ENCODE measurements at regions not wholly inside any gene's neighbourhood (a gene's known extent, or its start where the extent isn't known, plus 50 kb on each side); places are given as distances from the start of the nearest gene placed in this dataset.
"Not testable (repeated sequence)": the region's sequence is repeated elsewhere in the genome, so short reads cannot be mapped to it uniquely, and the experiment has no call there.

DNA sequence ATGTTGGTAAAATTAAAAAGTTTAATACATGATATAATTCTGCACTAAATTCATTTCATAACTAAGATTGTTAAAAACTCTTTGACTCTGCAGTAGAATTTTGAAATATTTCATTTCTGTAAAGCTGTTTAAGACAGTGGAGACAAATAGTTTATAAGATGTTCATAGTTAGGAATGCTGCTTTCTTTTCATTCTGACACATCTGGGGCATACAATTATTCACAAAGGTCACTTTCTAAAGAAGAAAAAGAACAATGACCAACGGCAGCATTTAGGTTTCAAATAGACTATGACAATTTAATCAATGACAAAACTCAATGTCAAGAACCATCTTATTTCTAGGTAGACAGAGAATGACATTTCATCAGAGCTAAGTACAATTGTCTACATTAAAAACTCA, 1422.1 kb downstream of the PCDH9 start:
- no peak for DNase-seq (ENCODE audit: low read depth)

DNA sequence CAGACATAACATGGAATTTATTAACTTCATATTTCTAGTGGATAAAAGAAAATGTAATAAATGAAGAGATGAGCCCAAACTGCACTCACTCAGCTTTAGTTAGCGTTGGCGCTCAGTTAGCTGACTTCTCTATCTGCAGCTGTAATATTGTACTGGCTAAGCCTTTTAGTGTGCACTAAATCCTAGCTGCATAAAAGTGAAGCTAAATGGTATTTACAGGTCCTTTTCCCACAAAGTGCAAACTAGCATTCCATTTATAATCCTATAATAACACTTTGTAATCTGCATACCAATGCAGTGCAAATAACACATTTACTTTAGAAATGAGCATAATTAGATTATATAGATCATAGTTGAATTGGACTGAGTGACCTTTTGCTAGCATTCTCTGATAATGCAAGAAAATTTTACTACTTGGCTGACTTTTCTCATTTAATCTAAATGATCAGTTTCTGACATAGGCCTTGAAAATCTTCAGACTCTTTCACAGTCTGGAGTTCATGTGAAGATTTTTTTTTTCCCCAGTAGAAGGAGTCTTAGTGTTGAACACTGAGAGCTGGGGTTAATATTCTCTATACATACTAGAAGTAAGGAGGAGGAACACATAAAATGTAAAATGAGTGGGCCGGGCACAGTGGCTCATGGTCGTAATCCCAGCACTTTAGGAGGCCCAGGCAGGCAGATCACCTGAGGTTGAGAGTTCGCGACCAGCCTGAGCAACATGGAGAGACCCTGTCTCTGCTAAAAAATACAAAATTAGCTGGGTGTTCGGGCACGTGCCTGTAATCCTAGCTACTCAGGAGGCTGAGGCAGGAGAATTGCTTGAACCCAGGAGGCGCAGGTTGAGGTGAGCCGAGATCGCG, 1426.4 kb downstream of the PCDH9 start:
- no peak for DNase-seq (ENCODE audit: low read depth)

DNA sequence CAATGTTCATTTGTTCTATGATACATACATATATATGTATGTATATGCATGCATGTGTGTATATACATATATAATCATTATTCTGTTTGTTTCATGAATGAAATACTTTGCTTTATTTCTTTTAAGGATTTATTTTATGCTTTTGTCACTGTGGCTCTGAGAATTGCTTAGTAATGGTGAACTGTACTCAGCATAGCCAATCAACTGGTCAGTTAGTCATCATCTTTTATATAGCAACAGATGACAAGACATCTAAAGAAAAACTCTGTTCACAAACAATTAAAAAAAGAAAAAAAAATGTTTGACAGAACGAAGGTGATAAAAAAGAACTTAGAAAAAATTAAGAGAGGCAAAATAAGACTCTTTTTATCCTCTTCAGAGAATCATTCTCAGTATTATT, 1440.3 kb downstream of the PCDH9 start:
- no peak for DNase-seq (ENCODE audit: low read depth)

DNA sequence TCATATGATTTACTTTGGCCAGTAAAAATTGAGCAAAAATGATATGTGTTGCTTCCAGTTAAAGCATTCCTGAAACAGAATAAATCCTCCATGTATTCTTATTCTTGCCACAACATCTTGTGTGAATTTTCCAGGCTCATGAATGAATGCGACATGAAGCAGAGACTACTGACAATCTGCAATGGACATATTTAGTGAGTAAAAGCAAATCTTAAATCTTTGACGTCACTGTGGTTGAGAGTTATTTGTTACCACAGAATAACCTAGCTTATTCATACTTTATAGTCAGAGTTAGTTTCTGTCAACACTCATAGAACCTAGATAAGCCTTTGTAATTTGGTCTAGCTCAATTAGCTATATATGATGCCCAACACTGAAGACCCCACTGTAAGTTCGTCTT, 1443.1 kb downstream of the PCDH9 start:
- no peak for DNase-seq (ENCODE audit: low read depth)

DNA sequence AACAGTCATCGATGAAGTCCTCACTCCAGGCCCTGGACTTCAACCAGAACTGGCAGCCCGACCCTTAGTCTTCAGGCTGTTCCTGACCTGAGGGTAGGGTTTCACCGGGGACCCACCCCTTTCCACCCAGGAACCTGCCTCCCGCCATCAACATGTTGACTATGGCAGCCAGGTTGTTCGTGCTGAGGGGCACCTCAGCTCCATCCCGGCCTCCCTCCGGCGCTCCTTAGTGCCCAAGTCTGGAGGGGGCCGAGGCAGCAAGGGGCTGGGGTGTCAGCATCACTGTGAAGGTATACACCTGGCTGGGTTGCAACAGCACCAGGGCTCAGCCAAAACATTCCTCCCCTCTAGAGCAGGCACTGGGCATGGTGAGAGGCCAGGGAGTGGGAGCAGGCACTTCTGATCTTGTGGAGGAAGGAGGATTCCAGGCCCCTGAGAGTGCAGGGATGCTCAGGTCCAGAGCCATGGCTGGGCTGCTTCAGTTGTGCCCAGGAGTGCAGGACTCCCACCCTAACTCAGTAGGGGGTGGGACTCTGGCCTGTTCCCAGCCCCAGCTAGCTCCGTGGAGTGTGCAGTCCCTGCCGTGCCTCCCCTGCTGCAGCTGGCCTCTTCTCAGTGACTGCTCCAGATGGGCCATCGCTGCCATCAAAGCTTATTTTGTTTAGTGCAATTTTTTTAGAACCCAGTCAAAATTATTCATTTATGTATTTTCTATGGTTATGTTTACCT, 1445.9 kb downstream of the PCDH9 start:
- no peak for DNase-seq (ENCODE audit: low read depth)

DNA sequence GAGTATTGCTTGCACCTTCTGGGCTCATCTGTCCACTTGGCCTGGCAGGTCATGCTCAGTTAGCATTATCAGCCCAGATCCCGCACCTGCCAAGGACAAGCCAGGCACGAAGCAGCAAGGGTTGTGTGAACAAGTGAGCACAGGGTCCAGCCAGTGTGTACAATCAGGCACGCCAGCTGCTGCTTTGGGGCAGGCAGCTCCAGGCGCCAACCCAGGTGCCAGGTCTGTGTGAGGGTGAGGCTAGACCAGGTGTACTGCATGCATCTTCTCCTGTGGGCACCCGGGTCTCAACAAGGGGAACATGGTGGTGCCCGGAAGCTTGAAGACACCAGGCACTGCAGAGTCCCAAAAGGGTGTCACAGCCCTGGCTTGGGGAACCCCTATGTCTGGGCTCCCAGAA, 1446.8 kb downstream of the PCDH9 start:
- DNase-seq (ENCODE audit: low read depth), result no peak

DNA sequence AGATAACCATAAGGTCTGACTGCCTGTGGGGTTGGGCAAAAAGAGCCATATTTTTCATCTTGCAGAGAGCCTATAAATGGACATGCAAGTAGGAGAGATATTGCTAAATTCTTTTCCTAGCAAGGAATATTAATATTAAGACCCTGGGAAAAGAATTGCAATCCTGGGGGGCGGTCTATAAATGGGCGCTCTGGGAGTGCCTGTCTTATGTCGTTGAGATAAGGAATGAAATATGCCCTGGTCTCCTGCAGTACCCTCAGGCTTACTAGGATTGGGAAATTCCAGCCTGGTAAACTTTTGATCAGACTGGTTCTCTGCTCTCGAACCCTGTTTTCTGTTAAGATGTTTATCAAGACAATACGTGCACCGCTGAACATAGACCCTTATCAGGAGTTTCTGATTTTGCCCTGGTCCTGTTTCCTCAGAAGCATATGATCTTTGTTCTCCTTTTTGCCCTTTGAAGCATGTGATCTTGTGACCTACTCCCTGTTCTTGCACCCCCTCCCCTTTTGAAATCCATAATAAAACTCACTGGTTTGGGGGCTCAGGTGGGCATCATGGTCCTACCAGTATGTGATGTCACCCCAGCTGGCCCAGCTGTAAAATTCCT, 1458.3 kb downstream of the PCDH9 start:
- not testable (repeated sequence) for DNase-seq (ENCODE audit: low read depth)

DNA sequence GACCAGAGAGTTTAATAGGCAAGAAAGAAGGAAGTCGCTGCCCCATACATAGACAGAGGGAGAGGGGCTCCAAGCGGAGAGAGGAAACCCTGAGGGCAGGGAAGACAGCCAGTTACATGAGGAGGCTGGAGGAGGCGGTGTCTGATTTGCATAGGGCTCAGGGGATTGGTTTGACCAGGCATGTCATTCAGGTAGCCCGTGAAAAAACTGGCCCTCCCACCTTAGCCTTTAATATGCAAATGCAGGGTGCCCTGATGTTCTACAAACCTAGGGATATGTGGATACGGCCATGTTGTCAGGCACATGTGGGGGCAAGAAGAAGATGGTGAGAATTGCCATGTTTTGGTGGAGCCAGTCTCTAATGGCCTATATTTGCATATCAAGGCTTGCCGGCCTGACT, 1461.6 kb downstream of the PCDH9 start:
- DNase-seq (ENCODE audit: low read depth), result no peak

DNA sequence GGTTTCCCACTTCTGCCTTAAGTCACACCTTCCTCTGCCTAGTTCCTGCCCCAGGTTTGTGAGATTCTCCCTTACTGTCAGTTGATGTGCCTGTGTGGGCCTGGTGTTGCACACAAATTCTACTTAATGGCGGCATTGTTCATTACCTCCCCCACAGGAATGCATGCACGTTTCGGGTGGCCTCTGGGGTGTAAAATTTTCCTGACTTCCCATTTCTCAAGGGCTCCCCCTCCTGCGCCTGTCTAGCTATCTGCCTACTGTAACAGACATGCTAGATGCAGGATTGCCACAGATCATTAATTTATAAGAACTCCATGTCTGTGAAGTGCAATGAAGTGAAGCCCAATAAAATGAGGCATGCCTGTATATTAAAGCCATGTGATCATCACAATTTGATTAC, 1466.3 kb downstream of the PCDH9 start:
- DNase-seq (ENCODE audit: low read depth), result no peak

DNA sequence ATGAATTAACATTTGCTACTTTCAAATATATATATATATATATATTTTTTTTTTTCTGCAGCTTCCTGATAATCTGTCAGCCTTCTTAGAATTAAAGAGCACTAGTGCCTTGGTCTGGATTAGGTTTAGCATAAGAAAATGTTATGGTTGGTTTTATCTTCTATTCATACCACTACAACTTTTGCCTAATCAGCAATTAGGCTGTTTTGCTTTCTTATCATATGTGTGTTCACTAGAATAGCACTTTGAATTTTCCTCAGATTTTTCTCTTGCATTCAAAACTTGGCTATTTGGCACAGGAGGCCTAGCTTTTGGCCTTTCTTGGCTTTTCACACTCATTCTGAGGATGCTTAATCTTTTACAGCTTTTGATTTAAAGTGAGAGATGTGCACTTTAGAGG, 1468.1 kb downstream of the PCDH9 start:
- no peak for DNase-seq (ENCODE audit: low read depth)

DNA sequence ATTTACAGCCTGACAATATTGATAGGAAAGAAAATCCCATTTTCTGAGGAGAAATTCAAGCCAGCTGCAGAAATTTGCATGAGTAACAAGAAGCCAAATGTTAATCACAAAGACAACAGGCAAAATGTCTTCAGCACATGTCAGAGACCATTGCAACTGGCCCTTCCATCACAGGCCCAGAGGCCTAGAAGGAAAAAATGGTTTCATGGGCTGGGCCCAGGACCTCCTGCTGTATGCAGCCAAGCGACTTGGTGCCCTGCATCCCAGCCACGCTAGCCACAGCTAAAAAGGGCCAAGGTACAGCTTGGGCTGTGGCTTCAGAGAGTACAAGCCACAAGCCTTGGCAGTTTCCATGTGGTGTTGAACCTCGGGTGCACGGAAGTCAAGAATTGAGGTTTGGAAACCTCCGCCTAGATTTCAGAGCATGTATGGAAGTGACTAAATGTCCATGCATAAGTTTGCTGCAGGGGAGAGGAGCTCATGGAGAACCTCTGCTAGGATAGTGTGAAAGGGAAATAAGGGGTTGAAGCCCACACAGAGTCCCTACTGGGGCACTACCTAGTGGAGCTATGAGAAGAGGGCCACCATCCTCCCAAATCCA, 1474.0 kb downstream of the PCDH9 start:
- DNase-seq (ENCODE audit: low read depth), result no peak

DNA sequence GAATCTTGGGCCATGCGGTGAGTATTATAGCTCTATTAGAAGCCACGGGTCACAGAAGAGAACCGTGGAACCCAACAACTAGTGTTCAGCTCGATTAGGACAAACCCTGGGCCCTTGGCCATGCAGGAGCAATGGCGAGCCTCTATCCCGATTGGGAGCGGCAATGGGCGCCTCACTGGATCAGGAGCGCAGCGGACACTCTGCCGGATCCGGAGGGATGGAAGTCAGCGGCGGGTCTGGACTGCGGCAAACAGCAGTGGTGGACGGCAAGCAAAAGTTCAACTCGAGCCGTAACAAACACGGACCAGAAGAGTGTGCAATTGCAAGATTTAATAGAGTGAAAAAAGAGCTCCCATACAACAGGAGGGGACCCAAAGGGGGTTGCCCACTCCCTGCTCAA, 1481.9 kb downstream of the PCDH9 start:
- DNase-seq (ENCODE audit: low read depth), result no peak

DNA sequence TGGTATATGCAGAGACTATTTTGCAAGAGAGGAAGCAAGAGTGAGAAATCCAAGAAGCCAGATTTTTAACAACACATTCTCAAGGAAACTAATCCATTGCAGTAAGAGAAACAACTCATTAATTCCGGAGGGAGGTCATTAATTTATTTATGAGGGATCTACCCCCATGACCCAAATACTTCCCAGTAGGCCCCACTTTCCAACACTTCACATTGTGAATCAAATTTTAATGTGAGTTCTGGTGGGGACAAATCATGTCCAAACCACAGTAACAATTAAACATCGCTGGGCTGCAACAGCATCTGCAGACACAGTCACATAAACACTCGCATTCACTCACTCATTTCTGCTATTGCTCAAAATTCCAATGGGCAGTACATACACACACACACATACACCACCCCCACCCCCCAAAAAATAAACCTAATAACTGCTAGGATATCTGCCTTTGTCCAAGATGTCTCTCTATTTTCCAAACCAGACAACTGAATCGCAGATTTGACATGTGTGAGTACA, 1483.7 kb downstream of the PCDH9 start:
- no peak for DNase-seq (ENCODE audit: low read depth)

DNA sequence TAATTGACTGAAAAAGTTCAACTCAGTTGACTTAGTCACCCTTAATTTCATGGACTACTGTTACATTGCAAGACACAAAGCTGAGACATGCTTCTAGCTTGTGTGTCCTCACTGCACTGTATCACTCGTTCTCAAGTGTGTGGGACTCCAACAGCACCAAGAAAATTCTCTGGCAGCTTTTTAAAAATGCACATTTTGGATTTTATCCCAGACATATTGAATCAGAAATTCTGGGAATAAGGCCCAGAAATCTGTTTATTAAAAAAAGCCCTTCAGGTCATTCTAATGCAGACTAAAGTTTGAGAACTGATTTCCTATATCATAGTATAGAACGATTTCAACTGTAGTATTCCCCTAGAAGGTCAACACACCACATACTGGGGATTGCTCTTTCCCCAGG, 1485.3 kb downstream of the PCDH9 start:
- DNase-seq (ENCODE audit: low read depth), result no peak

DNA sequence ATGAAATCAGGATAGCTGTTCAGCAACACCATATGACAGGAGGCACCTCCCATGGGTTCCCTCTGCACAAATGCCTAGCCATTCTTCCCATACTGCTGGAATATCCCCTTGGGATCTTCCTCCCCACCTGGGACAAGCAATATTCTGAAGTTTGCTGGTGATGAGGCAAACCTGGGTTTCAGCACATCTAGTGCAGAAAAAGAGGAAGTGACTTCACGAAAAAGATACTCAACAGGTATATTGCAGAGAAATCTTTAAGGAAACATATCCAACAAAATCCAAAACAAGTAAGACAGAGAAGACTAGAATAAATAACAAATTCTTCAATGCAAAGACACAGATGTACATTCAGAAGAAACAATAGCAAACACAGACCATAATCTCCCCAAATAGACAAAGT, 1497.0 kb downstream of the PCDH9 start:
- no peak for DNase-seq (ENCODE audit: low read depth)

DNA sequence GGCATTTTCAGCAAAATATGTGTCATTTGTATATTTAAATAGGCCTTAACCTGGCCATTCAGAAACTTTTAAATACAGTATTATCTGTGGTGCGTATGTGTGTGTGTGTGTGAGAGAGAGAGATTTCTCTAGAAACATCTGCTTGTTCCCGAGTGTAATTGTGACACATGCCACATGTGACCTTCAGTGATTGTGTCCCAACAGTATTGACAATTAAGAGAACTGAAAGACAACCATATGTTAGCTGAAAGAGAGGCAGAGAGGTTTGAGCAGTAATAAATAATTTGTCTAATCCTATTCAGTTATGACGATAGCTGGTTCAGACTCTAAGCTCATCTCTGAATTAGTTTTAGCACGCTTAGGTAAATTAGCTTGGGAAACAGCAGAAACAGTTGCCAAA, 1503.1 kb downstream of the PCDH9 start:
- DNase-seq (ENCODE audit: low read depth), result no peak

DNA sequence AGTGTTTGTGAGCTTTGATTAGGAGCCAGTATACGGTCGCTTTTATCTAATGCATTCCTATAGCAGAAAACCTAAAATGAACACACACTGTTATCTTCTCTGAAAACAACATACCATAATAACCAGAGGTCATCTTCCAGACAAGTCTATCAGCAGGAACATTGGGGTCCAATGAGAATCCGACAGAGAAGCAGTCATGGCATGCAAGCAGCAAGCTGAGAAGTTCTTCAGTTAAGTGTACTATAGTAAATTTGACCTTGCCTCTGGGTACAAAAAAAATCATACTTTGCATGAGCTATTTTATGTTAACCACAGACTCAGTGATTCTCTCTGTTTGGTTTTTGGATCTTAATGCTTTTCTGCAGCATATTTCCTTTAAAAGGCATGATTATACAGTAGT, 1505.1 kb downstream of the PCDH9 start:
- no peak for DNase-seq (ENCODE audit: low read depth)

DNA sequence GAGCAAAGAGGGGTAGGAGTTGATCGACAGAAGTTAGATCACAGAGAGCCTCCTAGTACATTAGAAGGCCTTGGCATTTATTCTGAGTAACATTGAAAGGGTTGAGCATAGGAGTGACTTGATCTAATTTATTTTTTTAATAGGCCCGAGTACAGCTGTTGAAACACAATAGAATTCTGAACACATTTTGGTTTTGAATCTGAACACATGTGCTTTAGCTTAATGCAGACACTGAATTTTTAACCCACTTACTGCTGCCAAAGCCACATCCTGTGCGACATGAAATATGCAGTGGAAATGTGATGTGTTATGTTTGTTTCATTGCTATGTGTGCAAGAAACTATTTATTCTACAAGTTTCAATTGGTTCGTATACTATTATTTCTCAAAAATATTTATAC, 1505.9 kb downstream of the PCDH9 start:
- no peak for DNase-seq (ENCODE audit: low read depth)

DNA sequence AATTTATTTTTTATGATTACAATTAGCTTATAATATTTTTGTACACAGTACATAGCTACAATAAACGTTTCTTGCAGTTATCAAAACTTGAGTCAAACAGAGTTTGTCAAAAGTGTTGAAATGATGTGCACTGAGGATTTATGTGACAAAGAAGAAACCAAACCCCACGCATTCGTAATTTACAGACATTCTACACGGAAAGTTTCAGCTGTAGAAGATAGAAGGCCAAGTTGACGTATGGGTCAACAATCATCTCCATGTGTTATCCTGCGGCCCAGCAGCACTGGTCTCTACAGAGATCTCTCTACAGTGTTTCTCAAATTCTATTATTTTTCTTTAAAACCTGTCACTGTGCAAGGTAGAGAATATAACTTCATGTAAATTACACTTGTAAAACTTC, 1507.6 kb downstream of the PCDH9 start:
- no peak for DNase-seq (ENCODE audit: low read depth)

DNA sequence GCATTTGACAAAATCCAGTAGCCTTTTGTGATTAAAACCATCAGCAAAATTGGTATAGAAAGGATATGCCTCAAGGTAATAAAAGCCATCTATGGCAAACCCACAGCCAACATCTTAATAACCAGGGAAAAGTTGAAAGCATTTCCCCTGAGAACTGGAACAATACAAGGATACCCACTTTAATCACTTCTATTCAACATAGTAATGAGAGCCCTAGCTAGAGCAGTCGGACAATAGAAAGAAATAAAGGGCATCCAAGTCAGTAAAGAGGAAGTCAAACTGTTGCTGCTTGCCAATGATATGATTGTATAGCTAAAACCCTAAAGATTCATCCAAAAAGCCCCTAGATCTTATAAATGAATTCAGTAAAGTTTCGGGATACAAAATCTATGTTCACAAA, 1510.3 kb downstream of the PCDH9 start:
- DNase-seq (ENCODE audit: low read depth), result no peak

DNA sequence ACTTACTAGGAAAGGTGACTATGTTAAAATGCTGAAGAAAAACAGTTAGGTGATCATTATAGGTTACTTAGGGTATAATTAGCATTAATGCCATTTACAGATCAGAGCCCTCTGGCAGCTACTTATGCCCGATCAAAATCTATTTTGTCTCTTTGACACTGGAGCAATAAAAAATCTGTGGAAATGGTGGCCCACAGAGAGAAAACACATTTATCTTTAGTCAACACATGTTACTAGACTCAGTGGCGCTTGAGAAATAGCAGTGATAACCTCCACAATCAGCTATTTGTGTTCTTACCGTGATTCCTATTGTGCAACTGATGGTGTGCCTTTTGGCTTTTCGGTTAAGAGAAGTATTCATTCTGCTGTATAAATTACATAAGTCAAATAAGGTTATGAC, 1519.6 kb downstream of the PCDH9 start:
- no peak for DNase-seq (ENCODE audit: low read depth)

DNA sequence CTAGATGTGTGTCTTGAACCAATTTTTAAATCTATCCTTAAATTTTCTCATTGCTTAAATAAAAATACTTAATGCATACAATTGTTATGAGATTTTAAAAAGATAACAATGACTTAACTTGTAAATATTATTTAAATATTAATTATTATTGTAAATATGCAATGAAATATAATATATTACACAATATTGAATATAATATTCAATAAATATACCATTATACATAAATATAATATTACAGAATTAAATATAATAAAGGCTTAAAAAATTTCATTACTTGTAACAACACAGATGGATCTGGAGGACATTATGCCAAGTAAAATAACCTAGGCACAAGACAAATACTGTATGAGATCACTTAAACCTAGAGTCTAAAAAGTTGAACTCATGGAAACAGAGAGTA, 1532.3 kb downstream of the PCDH9 start:
- no peak for DNase-seq (ENCODE audit: low read depth)

Data from Daoy (cell line).